Panc1 (cell line): ENCODE measurements at regions not wholly inside any gene's neighbourhood (a gene's known extent, or its start where the extent isn't known, plus 50 kb on each side); places are given as distances from the start of the nearest gene placed in this dataset.

Source experiments
- ATAC-seq: fragments of 200-7000 bp; cut with Tn5 transposase; 2 replicates; pipeline ENCODE4 v1.9.1; 2020; ENCODE audit warnings: mild to moderate bottlenecking, moderate library complexity
- BruUV-seq: library from RNA; stranded (reverse); fragments of 400-500 nt; replicated peaks from 2 replicates; lab custom pipeline; 2021; lab: Mats Ljungman, UMichigan
- CTCF ChIA-PET: fragments of 300-600 bp; sonication (Branson Sonifier 250); formaldehyde crosslinking; loops from one replicate; lab custom pipeline; 2022; ENCODE audit warnings: antibody characterized with exemption; lab: Charles Lee
- POLR2A ChIA-PET: fragments of 300-600 bp; sonication (Branson Sonifier 250); formaldehyde crosslinking; loops from one replicate; lab custom pipeline; 2022; ENCODE audit warnings: antibody characterized with exemption; lab: Charles Lee
- DNase-seq: peaks from one replicate; pipeline ENCODE4 v3.0.0-alpha.2; 2010; ENCODE audit warnings: low read depth, low spot score
- H3K27ac ChIP-seq: 2 replicates; pipeline ENCODE4 v1.5.1; 2011; ENCODE audit warnings: mild to moderate bottlenecking, low read length, inconsistent platforms
- H3K27me3 ChIP-seq: fragments of 200-500 bp; sonication (Bioruptor generic); 2 replicates; pipeline ENCODE4 v1.6.0; 2014; ENCODE audit warnings: low read length, inconsistent platforms; ENCODE audit not compliant: control insufficient read depth, insufficient read depth
- H3K36me3 ChIP-seq: fragments of 200-500 bp; sonication (Bioruptor generic); 2 replicates; pipeline ENCODE4 v1.5.1; 2014; ENCODE audit warnings: inconsistent platforms, mild to moderate bottlenecking, low read length, moderate library complexity; ENCODE audit not compliant: control insufficient read depth, insufficient read depth
- H3K4me1 ChIP-seq: 2 replicates; pipeline ENCODE4 v1.5.1; 2011; ENCODE audit warnings: inconsistent platforms, mild to moderate bottlenecking, low read length, moderate library complexity; ENCODE audit not compliant: control insufficient read depth, insufficient read depth
- H3K4me3 ChIP-seq, 2 experiments: 2 replicates each; pipeline ENCODE4 v1.5.1; 2011 to 2012; ENCODE audit warnings: low read depth in 2 of 2, low read length in 2 of 2, mild to moderate bottlenecking in 2 of 2, inconsistent platforms in 1 of 2, moderate library complexity in 1 of 2
- H3K9me3 ChIP-seq: fragments of 200-500 bp; sonication (Bioruptor generic); 2 replicates; pipeline ENCODE4 v1.5.1; 2014; ENCODE audit warnings: low read depth, mild to moderate bottlenecking, inconsistent platforms, low read length, moderate library complexity; ENCODE audit not compliant: control insufficient read depth, insufficient read depth
- CTCF ChIP-seq: fragments of 450-650 bp; IDR thresholded peaks from 2 replicates; pipeline ENCODE4 v1.5.1; 2017; ENCODE audit warnings: mild to moderate bottlenecking
- POLR2AphosphoS5 ChIP-seq: IDR thresholded peaks from 2 replicates; pipeline ENCODE4 v1.6.1; 2012; ENCODE audit warnings: mild to moderate bottlenecking, low read depth, low read length, moderate library complexity
- REST ChIP-seq, 2 experiments: IDR thresholded peaks; 2 replicates each; pipeline ENCODE4 v1.6.1; 2011 to 2012; ENCODE audit warnings: low read depth in 2 of 2, control low read depth in 1 of 2, low read length in 1 of 2, mild to moderate bottlenecking in 1 of 2, moderate library complexity in 1 of 2; ENCODE audit not compliant: insufficient read depth in 1 of 2
- SIN3A ChIP-seq: IDR thresholded peaks from 2 replicates; pipeline ENCODE4 v1.6.1; 2012; ENCODE audit warnings: low read depth, mild to moderate bottlenecking, low read length, moderate library complexity, borderline replicate concordance; ENCODE audit not compliant: insufficient read depth
- TCF7L2 ChIP-seq: IDR thresholded peaks from 2 replicates; pipeline ENCODE4 v1.6.1; 2011; ENCODE audit warnings: mild to moderate bottlenecking, low read depth, low read length, inconsistent platforms
- in situ Hi-C: cut with HindIII; loops from 2 replicates; pipeline ENCODE4 v1.10.0; 2016; ENCODE audit warnings: low sequenced_read_pairs, low pct_unique_long_range_greater_than_20kb
- intact Hi-C: fragments of 100-400 bp; cut with micrococcal nuclease; formaldehyde crosslinking; loops from one replicate; pipeline ENCODE4 v1.10.0; 2022; ENCODE audit not compliant: unreplicated experiment

- POLR2A ChIA-PET = no interaction called here
- CTCF ChIA-PET = no interaction called here
- intact Hi-C loops = no loop called here
- no TSS peak for BruUV-seq
- DNase-seq (no peak), ATAC-seq (no peak)
- Histone ChIP-seq H3K27me3 (no peaks in the 10 kb centered on the region), H3K9me3 (no peaks in the 10 kb centered on the region), H3K36me3 (no peaks in the 10 kb centered on the region), H3K4me3 (no peak overlapping the region), H3K27ac (no peak overlapping the region), H3K4me1 (no peaks in the 10 kb centered on the region)
- TF ChIP-seq POLR2AphosphoS5 (no peak), CTCF (no peak), TCF7L2 (no peak), SIN3A (no peak), REST (IDR thresholded peaks at IDR 0.05; ENCODE audit: insufficient read depth in 1 of 2, low read depth in 2 of 2, low read length in 1 of 2) (no peak)
- in situ Hi-C loops = no loop called here
These were observed 499.4 kb upstream of the ARGLU1 start for GRCh38 chr13:107067381-107067780.

- no peak for TF ChIP-seq CTCF
- no peak for TF ChIP-seq REST (IDR thresholded peaks at IDR 0.05; ENCODE audit: insufficient read depth in 1 of 2, low read depth in 2 of 2, low read length in 1 of 2)
- no peak for TF ChIP-seq TCF7L2
- intact Hi-C loops = no loop called here
- BruUV-seq = no TSS peak
- H3K9me3 ChIP-seq = no peaks in the 10 kb centered on the region
- ChIA-PET POLR2A (no interaction called here), CTCF (no interaction called here)
- H3K27ac ChIP-seq = no peak overlapping the region
- no peaks in the 10 kb centered on the region for H3K4me1 ChIP-seq
- ATAC-seq (no peak), DNase-seq (no peak)
- in situ Hi-C loops = no loop called here
- no peaks in the 10 kb centered on the region for H3K36me3 ChIP-seq
- no peak overlapping the region for H3K4me3 ChIP-seq
- no peaks in the 10 kb centered on the region for H3K27me3 ChIP-seq
These were observed 498.4 kb upstream of the ARGLU1 start for GRCh38 chr13:107066355-107066754.
